PC-9 (cell line): ENCODE measurements at regions not wholly inside any gene's neighbourhood (a gene's known extent, or its start where the extent isn't known, plus 50 kb on each side); places are given as distances from the start of the nearest gene placed in this dataset.

ENCODE experiments used
- CTCF ChIP-seq: fragments of 200-600 bp; sonication (generic); conservative IDR thresholded peaks from 2 replicates; pipeline ENCODE4 v1.6.1; 2017; ENCODE audit warnings: mixed run types, antibody characterized with exemption, mild to moderate bottlenecking, moderate library complexity
- EZH2 ChIP-seq: fragments of 200-600 bp; sonication (generic); IDR thresholded peaks from 2 replicates; pipeline ENCODE4 v1.8.0; 2017; ENCODE audit warnings: antibody characterized with exemption, low read depth

- TF ChIP-seq CTCF: no peak
- TF ChIP-seq EZH2: no peak
Observed at GRCh38 chr22:25405841-25406509, 158.5 kb upstream of the GRK3 start.
